ENCODE measurements at regions not wholly inside any gene's neighbourhood (a gene's known extent, or its start where the extent isn't known, plus 50 kb on each side); places are given as distances from the start of the nearest gene placed in this dataset.

GRCh38 chr1:102097451-102097850, 100.7 kb upstream of the OLFM3 start:
- TF ChIP-seq, protein P1, sequence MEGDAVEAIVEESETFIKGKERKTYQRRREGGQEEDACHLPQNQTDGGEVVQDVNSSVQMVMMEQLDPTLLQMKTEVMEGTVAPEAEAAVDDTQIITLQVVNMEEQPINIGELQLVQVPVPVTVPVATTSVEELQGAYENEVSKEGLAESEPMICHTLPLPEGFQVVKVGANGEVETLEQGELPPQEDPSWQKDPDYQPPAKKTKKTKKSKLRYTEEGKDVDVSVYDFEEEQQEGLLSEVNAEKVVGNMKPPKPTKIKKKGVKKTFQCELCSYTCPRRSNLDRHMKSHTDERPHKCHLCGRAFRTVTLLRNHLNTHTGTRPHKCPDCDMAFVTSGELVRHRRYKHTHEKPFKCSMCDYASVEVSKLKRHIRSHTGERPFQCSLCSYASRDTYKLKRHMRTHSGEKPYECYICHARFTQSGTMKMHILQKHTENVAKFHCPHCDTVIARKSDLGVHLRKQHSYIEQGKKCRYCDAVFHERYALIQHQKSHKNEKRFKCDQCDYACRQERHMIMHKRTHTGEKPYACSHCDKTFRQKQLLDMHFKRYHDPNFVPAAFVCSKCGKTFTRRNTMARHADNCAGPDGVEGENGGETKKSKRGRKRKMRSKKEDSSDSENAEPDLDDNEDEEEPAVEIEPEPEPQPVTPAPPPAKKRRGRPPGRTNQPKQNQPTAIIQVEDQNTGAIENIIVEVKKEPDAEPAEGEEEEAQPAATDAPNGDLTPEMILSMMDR (IDR thresholded peaks at IDR 0.05) = no peak
- TF ChIP-seq ZFX (IDR thresholded peaks at IDR 0.05; ENCODE audit: borderline replicate concordance) = no peak

Data from 22Rv1 (cell line).